Inferior parietal cortex (tissue), 1 donor: ENCODE measurements at regions not wholly inside any gene's neighbourhood (a gene's known extent, or its start where the extent isn't known, plus 50 kb on each side); places are given as distances from the start of the nearest gene placed in this dataset.
"Not testable (repeated sequence)": the region's sequence is repeated elsewhere in the genome, so short reads cannot be mapped to it uniquely, and the experiment has no call there.

Source experiments
- DNase-seq: peaks from one replicate; pipeline ENCODE4 v3.0.0-alpha.2; 2016; ENCODE audit errors: extremely low spot score

DNA sequence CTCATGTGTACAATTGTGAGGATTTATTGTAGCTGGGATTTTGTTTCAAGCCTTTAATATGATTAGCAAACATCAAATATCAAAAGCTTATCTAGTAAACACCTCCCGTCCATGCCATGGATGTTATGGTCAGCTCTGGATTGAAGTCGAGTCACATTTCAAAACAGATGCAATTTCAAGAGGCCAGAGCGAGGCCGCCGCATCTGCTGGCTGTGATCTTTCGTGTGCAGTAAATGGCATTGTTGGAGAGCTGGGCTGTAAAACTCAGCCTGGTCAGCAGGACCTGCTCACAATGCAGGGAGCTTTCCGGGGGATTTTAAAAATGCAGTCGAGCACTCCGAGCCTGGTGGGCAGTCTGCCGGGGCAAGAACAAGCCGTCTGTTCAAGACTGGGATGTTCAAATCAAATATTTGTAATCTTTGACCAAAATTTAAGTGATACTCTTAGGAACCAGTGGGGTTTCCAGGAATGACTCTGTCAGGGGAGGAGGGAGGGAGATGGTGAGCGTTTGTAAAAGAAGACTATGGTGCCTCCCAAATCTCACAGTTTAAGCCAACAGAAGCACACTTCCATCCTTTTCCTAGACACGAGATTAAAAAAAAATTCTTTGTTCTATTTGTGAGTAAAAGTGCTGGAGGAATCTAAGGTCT lies 97.6 kb downstream of the MYCN start:
- no peak for DNase-seq

DNA sequence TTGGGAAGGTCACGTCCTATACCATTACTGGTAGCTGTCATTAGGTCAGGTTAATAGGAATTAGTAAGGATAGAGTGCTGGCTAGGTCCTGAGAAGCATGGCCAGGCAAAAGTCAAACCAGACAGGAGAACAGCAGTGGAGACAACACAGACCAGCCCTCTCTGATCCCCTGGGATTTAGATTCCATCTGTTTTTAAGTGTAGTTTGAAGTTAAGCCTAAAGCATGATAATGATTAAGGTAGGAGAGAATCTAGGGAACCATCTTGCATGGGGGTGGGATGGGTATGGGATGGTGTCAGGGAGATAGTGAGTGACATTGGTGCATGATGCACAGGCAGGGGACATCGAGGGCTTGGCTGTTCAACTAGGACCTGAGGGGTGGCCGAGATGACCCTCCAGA lies 96.6 kb downstream of the MYCN start:
- no peak for DNase-seq

DNA sequence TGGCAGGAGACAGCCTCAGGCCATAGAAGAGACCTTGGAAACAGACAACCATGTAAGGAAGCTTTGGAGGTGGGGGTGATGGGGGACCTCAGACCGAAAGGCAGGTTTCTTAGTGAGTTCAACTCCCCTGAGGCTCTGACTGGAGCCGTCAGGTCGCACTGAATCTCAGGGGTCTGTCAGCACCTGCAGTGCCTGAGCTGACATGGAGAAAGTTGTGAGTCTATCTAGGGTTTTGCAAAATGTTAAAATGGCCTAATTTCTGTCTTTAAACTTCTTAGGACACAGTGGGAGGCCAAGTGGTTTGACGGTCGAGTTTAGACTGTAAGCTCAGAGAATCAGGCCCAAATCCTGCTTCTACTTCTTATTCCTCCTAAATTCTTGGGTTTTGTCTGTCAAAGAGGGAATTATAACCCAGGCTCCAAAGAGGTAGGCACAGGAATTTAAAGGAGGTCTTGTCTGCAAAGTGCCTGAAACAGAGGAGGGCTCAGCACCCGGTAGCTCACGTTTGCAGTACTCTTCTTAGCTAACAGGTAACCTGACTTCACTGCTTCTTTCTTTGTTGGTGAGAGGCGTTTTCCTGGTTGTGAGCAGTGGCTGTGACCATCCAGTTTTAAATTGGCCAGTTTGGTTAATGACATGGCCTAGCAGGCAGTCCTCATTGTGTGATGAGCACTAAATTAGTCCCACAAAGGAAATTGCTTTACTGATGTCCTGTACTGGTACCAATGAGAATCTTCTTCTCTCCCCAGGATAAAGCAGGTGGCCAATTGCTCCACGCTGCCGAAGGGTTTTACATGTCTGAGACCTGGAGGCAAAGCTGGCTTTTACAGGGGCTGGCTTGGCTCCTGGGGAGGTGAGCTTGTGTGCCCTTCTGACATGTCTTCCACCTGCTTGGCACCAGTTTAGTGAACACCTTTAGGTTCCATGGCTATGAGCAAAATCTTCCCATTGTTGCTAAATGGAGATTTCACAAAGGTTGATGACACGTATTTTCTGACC lies 95.7 kb downstream of the MYCN start:
- no peak for DNase-seq

DNA sequence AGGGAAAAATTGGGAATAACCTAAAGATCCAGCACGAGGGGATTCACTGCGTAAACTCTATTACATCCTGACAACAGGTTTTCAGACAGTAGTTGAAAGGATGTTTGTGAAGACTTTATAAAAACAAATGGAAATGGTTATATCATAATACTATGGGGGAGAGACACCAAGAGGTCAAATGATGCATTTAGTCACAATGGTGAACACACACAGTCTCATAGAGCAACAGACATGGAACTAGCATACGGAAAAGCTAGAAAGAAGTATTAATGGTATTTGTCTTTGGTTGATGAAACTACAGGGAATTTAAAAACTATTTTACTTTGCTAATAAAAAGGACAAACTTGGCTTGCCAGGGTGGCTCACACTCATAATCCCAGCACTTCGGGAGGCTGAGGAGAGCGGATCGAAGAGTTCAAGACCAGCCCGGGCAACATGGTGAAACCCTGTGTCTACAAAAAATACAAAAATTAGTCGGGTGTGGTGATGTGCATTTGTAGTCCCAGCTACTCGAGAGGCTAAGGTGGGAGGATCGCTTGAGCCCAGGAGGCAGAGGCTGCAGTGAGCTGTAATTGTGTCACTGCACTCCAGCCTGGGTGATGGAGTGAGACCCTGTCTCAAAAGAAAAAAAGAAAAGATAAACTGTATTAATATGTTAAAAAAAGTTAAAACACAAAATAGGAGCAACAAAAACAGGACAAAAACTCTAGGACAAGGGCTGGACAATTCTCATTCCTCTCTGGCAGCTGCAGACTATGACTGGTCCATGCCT lies 94.8 kb downstream of the MYCN start:
- DNase-seq: no peak

DNA sequence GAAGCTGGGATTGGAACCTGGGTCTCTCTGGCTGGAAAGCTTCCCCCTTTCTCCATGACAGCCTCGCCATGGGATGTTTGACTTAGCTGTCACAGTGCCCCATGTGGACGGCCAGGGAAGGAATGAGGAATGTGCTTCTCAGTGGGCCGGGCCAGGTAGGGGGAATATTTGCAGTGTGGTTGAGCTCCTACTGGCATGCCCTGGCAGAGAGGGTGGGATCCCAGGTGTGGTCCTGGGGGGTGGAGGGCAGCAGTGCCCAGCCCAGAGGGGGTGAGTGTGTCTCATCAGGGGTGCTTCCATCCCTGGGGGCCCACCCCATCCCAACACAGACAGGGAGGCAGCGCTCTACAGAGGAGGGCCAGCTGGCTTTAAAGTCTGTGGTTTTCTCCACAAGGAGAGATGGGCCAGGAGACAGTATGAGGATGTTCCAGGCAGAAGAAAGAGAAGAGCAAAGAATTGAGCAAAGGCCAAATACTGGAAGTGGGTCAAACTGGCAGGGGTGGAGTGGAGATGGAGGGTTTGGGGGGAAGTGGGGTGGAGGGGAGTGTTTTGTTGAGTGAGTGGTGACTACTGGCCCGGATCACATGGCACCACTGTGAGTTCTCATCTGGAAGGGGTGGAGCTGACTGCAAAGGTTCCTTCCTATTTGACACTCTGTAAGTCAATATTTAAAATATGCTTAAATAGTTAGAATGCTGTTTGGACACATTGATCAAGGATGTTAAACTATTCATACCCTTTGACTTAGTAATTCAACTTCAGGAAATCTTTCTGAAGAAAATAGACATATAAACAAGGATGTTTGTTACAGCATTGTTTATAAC lies 94.0 kb downstream of the MYCN start:
- DNase-seq: no peak

DNA sequence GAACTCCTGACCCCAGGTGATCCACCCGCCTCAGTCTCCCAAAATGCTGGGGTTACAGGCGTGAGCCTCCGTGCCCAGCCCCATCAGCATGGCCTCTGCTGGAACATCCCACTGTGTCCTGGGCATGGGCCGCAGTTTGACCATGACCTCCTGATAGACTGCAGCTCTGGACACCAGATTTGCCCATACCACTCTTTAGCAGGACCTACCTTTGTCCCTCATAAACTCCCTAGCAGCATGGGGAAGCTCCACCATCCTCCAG lies 92.6 kb downstream of the MYCN start:
- DNase-seq: no peak

DNA sequence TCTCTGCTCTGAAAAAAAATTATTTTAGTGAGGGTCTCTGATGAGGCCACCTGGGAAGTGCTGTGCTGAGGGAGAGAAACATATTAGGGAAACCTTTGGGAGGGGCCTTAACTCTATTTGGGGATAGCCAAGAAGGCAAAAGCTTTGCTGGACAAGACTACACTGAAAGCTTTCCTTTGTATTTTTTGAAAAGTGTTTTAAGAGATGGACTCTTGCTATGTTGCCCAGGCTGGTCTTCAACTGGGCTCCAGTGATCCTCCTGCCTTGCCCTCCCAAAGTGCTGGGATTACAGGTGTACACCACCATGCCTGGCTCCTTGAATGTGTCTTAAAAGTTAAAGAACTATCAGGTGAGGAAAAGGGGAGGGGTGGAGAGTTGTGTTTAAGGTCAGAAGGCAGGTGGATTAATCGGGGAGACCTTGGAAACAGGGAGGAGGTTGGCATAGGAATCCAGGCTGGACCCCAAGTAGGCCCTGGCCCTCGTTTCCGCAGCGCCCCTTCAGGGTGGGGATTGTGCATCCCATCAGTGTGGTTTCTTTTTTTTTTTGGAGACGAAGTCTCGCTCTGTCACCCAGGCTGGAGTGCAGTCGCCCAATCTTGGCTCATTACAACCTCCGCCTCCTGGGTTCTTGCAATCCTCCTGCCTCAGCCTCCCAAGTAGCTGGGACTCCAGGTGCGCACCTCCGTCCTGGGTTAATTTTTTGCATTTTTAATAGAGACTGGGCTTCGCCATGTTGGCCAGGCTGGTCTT lies 92.1 kb downstream of the MYCN start:
- no peak for DNase-seq

DNA sequence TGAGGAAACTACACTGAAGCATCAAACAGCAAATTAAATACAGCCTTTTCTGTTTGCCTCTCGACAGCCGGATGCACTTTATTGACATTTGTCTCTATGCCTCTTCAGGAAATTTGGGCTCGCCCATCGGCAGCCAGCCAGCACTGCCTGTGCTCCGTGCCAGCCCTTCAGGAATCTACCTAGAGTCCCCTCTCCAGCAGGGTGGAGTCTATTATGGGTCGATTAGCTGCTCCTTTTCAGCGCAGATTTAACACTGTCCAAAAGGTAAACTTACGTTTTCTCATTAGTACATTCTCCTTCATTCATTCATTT lies 91.5 kb downstream of the MYCN start:
- no peak for DNase-seq

DNA sequence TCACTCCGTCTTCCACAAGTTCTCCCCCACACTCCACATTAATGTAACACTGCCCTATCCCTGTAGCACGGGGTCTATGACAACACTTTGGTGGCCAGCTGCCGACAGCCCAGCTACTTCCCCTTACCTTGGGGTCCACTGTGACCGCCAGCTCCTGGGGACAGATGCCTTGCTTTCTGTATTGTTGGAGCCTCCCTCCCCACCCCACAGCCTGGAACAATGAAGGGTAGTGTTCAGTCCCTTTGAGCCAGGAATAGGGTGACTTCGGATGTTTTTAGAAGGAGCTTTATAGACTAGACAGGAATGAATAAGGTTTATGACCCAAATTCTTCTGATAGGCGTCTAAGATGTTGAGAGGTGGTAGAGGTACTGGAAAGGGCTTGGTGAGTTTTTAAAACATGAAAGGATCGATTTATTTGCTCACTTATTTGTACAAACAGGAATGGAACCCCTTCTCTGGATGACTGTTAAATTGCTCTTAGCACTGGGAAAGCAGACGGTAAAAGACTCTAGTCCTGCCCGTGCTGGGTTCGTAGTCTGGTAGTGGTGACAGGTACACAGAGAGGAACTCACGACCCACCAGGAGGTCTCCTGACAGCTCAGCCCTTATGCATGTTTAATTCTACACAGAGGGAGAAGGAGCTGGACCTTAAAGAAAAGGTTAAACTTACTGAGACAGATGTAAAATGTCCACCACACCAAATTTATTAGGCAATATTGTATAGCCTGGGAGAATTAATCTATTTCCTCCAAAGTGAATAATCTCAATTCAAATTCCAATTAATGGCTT lies 90.9 kb downstream of the MYCN start:
- DNase-seq: peak; percentile 55

DNA sequence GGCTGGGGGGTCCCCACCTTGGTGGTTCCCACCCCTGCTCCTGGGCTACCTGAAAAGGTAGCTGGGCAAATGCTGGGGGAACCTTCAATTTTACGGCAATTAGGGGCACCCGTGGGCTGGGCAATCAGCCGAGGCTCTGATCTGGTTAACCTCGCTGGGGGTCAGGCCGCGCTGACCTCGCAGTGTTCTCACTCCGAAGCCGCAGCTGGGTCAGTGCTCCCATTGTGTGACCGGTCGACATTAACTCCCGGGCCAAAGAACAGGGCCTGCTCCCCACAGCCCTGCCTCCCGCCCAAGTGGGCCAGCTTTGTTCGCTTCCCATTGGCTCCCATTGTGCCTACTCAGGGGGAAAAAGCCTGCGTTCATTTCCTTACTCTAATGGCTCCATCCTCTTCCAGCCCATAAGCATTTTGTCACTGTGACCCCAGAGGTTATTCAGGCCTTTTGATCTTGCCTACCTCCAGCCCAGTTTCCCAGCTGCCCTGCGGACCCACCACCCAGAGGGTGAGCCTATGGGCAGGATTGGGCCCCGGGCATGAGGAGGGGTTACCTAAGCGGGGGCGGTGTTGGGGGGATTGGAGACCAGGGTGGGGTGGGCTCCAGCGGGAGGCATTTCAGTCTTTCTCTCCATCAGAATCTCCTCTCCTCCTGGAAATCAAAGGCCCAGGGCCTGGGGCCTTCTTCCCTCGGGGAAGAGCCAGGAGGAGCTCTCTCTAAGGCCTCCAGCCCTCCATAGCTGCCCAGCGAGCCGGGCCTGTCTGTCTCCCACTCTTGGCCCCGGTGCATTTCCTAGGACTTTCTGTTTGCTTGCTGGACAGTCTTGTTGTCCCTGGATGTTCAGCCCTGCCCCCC lies 90.1 kb downstream of the MYCN start:
- DNase-seq: no peak

DNA sequence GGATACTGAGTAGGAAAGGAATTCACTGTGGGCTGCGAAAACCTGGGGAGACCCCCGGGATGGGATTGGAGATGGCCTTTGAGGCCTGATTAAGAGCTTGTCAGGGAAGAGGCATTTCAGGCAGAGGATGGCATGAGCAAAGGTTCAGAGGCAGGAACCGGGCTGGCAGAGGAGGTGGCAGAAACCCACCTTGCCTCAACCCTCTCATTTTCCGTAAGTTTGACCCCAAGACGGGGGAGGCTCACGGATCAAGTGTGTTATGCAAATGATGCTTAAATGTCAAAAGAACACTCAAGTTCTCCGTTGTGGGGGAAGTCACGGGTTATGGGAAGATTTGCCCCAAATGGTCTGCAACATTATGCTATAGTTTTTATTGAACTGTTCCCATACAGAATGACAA lies 88.3 kb downstream of the MYCN start:
- no peak for DNase-seq

DNA sequence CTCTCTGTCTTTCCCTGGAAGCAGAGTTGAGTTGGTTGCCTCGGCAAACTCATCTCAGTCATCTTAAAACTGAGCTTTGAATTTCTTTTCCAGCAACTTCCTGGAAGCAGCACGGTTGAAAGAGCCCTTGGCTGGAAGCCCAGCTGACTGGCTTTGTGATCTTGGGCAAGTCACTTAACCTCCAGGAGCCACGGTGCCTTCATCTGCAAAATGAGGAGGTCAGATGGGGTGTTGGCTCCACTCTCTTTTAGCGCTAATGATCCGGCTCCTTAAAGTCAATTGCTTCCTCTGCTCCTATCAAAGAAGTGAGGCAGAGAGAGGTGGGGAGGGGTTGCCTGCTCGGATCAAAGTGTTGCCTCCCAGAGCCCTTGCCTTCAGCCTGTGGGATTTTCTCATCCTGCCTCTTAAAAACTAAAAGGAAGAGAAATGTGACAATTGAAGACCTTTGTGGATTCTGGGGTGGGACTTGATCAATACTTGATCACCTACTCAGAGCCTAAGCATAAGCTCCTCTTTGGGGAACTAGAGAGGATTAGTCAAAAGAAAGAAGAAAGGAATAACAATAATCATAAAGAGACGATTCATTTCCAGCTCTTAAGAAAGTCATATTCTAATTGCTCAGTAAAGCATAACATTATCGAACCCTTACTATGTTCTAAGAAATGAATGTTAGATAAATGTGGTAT lies 86.6 kb downstream of the MYCN start:
- no peak for DNase-seq

DNA sequence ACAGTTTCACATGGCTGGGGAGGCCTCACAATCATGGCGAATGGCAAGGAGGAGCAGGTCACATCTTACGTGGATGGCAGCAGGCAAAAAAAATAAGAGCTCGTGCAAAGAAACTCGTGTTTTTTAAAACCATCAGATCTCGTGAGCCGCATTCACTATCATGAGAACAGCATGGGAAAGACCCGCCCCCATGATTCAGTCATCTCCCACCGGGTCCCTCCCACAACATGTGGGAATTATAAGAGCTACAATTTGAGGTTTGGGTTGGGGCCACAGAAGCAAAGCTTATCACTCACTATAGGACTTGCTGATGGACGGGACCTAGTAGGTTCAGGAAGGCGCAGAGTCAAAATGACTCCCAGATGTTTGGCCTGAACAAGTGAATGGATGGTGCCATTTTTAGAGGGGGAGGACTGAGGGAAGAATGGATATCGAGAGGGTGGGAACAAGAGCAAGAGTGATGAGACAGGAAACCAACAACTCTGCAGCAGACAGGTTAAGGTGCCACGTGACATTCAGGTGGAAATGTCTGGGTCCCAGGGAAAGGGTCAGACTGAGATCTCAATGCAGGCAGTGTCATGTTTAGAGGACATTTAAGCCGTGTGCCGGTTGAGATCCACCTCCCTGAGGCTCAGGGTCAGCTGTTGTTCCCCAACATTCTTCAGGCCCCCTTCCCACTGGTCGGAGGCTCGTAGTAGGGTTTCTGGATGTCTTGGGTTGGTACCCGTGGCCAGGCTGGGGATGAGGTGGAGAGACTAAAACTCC lies 85.7 kb downstream of the MYCN start:
- DNase-seq: no peak

DNA sequence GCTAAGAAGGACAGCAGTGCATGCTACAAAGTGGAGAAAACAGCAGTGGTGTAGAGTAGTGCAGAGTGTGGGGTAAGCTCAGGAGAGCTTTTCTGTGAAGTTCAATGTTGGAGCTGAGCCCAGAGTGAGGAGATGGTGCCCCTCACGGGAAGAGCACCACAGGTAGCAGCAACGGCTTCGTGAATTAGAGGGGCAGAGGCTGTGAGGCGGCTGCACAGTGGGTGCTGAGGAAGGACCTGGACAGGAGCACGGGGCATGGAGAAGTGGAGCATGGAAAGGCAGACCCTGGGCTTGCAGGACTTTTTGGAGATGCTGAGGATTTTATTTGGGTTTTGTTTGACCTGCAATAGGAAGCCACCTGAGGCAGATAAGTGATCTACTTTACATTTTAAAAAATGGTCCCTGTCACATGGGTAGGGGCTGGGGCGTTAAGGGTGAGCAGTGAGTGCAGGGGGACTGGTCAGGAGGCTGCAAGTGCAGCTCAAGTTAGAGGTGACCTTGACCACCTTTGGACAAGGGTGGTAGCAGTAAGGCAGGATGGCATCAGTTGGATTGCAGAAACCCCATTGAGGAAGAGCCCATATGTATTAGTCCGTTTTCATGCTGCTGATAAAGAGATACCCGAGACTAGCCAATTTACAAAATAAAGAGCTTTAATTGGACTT lies 85.0 kb downstream of the MYCN start:
- no peak for DNase-seq

DNA sequence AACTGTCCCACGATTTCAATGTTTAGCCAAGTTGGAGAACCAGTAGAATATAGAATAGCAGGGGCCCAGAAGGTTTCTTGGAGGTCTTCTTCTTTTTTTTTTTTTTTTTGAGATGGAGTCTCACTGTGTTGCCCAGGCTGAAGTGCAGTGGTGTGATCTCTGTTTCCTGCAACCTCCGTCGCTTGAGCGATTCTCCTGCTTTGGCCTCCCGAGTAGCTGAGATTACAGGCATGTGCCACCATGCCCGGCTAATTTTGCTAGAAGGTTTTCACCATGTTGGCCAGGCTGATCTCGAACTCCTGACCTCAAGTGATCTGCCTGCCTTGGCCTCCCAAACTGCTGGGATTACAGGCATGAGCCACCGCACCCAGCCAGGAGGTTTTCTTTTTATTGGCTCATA lies 84.3 kb downstream of the MYCN start:
- DNase-seq: not testable (repeated sequence)

DNA sequence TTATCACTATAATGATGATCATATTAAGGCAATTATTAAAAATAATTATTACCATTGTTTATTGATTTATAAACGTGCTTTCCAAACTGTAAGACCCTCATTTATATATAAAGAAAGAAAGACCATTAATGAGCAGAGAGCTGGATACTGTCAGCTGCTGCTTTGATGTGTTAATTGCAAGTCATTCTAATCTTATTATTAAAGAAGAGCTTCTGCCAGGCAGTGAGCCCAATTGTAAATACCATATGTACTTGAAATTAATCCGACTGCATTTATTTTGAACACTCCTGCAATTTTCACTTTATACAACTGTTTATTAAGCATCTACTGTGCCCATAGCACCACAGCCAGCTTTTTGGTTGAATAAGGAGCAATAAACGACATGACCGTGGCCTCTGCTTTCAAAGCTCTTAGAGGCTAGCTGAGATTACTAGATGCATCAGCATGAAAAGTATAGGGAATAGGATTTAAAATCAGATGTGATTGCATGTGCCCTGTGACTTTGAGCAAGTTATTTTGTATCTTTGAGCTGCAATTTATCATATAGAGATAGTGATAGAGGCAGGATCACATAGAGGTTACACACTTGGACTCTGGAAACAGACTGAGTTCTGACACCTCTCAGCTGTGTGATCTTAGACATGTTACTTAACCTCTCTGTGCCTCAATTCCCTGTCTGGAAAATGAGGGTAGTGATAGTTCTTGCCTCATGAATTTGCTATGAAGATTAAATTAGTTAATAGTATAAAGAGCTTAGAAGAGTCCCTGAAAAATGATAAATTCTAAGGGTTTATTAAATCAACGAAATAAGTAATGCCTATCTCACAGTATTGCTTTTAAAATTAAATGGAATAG lies 83.4 kb downstream of the MYCN start:
- no peak for DNase-seq
